ENCODE measurements at regions not wholly inside any gene's neighbourhood (a gene's known extent, or its start where the extent isn't known, plus 50 kb on each side); places are given as distances from the start of the nearest gene placed in this dataset.

DNA sequence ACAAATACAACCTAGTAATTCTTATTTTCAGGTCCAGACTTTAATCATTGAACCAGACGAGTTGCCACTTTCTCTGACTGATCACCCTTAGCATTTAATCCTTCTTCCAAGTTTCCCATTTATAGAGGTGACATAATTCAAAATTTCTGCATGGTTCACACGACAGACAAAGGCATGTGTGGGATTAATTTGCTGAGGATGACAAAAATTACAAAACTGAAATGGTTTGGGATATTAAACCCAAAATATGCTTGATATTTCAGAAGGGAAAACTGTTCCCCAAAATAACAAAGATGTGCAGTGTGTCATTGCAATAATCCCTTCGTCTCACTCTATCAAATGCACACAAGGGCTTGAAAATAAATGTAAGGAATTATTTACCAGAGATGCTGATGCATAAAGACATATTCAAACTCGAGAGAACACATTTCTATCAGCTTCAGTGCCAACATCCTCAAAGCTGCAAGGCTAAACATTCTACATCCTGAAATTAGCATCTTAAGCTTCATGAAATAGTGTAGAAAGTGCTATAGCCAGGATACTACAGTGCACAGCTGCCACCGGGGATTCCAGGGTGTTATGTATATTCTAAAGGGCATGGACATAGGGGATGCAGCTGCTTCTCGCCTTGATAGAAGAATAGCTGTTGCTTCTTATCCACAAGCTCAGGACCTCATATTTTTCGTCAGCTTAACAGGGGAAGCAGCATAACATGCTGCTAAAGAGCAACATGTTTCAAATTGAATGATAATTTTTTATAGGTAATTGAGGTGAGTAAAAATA, 198.7 kb upstream of the SLITRK1 start:
- TF ChIP-seq CTCF (IDR thresholded peaks at IDR 0.05 in 4 of 5, conservative IDR thresholded peaks at IDR 0.05 in 1 of 5) (no peak), POLR2A (IDR thresholded peaks at IDR 0.05) (no peak)
